Panc1 (cell line): ENCODE measurements at regions not wholly inside any gene's neighbourhood (a gene's known extent, or its start where the extent isn't known, plus 50 kb on each side); places are given as distances from the start of the nearest gene placed in this dataset.

Experiments used
- ATAC-seq: fragments of 200-7000 bp; cut with Tn5 transposase; 2 replicates; pipeline ENCODE4 v1.9.1; 2020; ENCODE audit warnings: mild to moderate bottlenecking, moderate library complexity
- BruUV-seq: library from RNA; stranded (reverse); fragments of 400-500 nt; replicated peaks from 2 replicates; lab custom pipeline; 2021; lab: Mats Ljungman, UMichigan
- CTCF ChIA-PET: fragments of 300-600 bp; sonication (Branson Sonifier 250); formaldehyde crosslinking; loops from one replicate; lab custom pipeline; 2022; ENCODE audit warnings: antibody characterized with exemption; lab: Charles Lee
- POLR2A ChIA-PET: fragments of 300-600 bp; sonication (Branson Sonifier 250); formaldehyde crosslinking; loops from one replicate; lab custom pipeline; 2022; ENCODE audit warnings: antibody characterized with exemption; lab: Charles Lee
- DNase-seq: peaks from one replicate; pipeline ENCODE4 v3.0.0-alpha.2; 2010; ENCODE audit warnings: low read depth, low spot score
- H3K27ac ChIP-seq: 2 replicates; pipeline ENCODE4 v1.5.1; 2011; ENCODE audit warnings: mild to moderate bottlenecking, low read length, inconsistent platforms
- H3K27me3 ChIP-seq: fragments of 200-500 bp; sonication (Bioruptor generic); 2 replicates; pipeline ENCODE4 v1.6.0; 2014; ENCODE audit warnings: low read length, inconsistent platforms; ENCODE audit not compliant: control insufficient read depth, insufficient read depth
- H3K36me3 ChIP-seq: fragments of 200-500 bp; sonication (Bioruptor generic); 2 replicates; pipeline ENCODE4 v1.5.1; 2014; ENCODE audit warnings: inconsistent platforms, mild to moderate bottlenecking, low read length, moderate library complexity; ENCODE audit not compliant: control insufficient read depth, insufficient read depth
- H3K4me1 ChIP-seq: 2 replicates; pipeline ENCODE4 v1.5.1; 2011; ENCODE audit warnings: inconsistent platforms, mild to moderate bottlenecking, low read length, moderate library complexity; ENCODE audit not compliant: control insufficient read depth, insufficient read depth
- H3K4me3 ChIP-seq, 2 experiments: 2 replicates each; pipeline ENCODE4 v1.5.1; 2011 to 2012; ENCODE audit warnings: low read depth in 2 of 2, low read length in 2 of 2, mild to moderate bottlenecking in 2 of 2, inconsistent platforms in 1 of 2, moderate library complexity in 1 of 2
- H3K9me3 ChIP-seq: fragments of 200-500 bp; sonication (Bioruptor generic); 2 replicates; pipeline ENCODE4 v1.5.1; 2014; ENCODE audit warnings: low read depth, mild to moderate bottlenecking, inconsistent platforms, low read length, moderate library complexity; ENCODE audit not compliant: control insufficient read depth, insufficient read depth
- POLR2AphosphoS5 ChIP-seq: IDR thresholded peaks from 2 replicates; pipeline ENCODE4 v1.6.1; 2012; ENCODE audit warnings: mild to moderate bottlenecking, low read depth, low read length, moderate library complexity
- REST ChIP-seq, 2 experiments: IDR thresholded peaks; 2 replicates each; pipeline ENCODE4 v1.6.1; 2011 to 2012; ENCODE audit warnings: low read depth in 2 of 2, control low read depth in 1 of 2, low read length in 1 of 2, mild to moderate bottlenecking in 1 of 2, moderate library complexity in 1 of 2; ENCODE audit not compliant: insufficient read depth in 1 of 2
- SIN3A ChIP-seq: IDR thresholded peaks from 2 replicates; pipeline ENCODE4 v1.6.1; 2012; ENCODE audit warnings: low read depth, mild to moderate bottlenecking, low read length, moderate library complexity, borderline replicate concordance; ENCODE audit not compliant: insufficient read depth
- TCF7L2 ChIP-seq: IDR thresholded peaks from 2 replicates; pipeline ENCODE4 v1.6.1; 2011; ENCODE audit warnings: mild to moderate bottlenecking, low read depth, low read length, inconsistent platforms
- in situ Hi-C: cut with HindIII; loops from 2 replicates; pipeline ENCODE4 v1.10.0; 2016; ENCODE audit warnings: low sequenced_read_pairs, low pct_unique_long_range_greater_than_20kb
- intact Hi-C: fragments of 100-400 bp; cut with micrococcal nuclease; formaldehyde crosslinking; loops from one replicate; pipeline ENCODE4 v1.10.0; 2022; ENCODE audit not compliant: unreplicated experiment
- TF ChIP-seq, protein P1 (sequence below): fragments of 450-650 bp; IDR thresholded peaks from 2 replicates; pipeline ENCODE4 v1.5.1; 2017; ENCODE audit warnings: mild to moderate bottlenecking

DNA sequence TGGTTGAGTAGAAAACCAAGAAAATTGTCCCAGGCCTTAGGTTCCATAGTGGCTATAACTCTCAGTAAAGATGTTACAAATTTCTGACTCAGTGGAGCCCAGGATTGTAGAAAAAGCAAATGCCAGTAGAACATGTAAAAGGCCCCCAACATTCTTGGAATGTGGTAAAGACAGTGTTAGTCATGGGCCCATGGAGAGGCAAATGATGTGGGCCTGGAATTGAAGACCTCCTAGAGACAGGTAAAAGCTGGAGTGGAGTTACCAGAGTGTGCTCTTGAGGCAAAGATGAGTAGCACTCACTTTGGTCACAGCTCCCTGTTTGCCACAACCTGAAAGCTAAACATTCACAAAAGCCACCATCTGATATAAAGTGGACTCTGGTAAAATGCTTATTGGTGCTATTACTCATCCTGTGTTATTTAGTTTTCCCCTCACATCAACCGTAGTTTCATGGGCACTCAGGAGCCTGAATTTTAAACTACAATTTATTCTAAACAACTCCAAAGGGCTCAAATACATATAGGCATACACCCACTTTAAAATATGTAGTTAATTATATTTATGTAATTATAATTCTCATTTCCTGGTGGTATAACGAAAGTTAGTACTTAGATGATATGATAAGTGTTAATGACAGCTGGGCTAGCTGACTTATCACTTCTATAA, 359.6 kb upstream of the NECTIN3 start:
- Histone ChIP-seq H3K27me3 (no peaks in the 10 kb centered on the region), H3K4me3 (no peak overlapping the region), H3K36me3 (no peaks in the 10 kb centered on the region), H3K9me3 (no peaks in the 10 kb centered on the region), H3K27ac (no peak overlapping the region), H3K4me1 (no peaks in the 10 kb centered on the region)
- POLR2A ChIA-PET, result no interaction called here
- CTCF ChIA-PET, result no interaction called here
- ATAC-seq (no peak), DNase-seq (no peak)
- intact Hi-C loops, result no loop called here
- no TSS peak for BruUV-seq
- no peak for TF ChIP-seq POLR2AphosphoS5
- TF ChIP-seq, protein P1, sequence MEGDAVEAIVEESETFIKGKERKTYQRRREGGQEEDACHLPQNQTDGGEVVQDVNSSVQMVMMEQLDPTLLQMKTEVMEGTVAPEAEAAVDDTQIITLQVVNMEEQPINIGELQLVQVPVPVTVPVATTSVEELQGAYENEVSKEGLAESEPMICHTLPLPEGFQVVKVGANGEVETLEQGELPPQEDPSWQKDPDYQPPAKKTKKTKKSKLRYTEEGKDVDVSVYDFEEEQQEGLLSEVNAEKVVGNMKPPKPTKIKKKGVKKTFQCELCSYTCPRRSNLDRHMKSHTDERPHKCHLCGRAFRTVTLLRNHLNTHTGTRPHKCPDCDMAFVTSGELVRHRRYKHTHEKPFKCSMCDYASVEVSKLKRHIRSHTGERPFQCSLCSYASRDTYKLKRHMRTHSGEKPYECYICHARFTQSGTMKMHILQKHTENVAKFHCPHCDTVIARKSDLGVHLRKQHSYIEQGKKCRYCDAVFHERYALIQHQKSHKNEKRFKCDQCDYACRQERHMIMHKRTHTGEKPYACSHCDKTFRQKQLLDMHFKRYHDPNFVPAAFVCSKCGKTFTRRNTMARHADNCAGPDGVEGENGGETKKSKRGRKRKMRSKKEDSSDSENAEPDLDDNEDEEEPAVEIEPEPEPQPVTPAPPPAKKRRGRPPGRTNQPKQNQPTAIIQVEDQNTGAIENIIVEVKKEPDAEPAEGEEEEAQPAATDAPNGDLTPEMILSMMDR, result no peak
- no peak for TF ChIP-seq REST (IDR thresholded peaks at IDR 0.05; ENCODE audit: insufficient read depth in 1 of 2, low read depth in 2 of 2, low read length in 1 of 2)
- TF ChIP-seq SIN3A, result no peak
- no peak for TF ChIP-seq TCF7L2
- in situ Hi-C loops, result no loop called here

DNA sequence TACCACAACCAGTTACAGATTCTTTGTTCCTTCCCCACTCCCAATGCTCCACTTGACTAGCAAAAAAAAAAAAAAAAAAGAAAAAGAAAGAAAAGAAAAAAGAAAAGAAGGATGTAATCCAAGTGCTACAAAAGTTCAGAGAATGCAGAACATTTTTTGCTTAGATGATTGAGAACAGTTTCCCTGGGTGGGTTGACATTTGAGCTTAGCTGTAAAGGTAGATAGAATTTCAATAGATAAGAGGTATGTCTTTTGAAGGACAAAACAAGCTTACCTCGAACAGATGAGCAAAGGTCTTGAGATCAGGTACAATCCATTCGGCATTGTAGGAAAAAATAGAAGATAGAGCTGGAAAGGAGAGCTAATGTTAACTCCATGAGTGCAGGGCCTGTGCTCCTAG, 344.6 kb upstream of the NECTIN3 start:
- in situ Hi-C loops, result no loop called here
- CTCF ChIA-PET, result no interaction called here
- no peaks in the 10 kb centered on the region for H3K36me3 ChIP-seq
- no peak overlapping the region for H3K27ac ChIP-seq
- POLR2A ChIA-PET, result no interaction called here
- intact Hi-C loops, result no loop called here
- H3K9me3 ChIP-seq, result no peaks in the 10 kb centered on the region
- TF ChIP-seq SIN3A (no peak), REST (IDR thresholded peaks at IDR 0.05; ENCODE audit: insufficient read depth in 1 of 2, low read depth in 2 of 2, low read length in 1 of 2) (no peak)
- TF ChIP-seq, protein P1, result no peak
- no TSS peak for BruUV-seq
- no peaks in the 10 kb centered on the region for H3K27me3 ChIP-seq
- DNase-seq (no peak), ATAC-seq (no peak)
- H3K4me3 ChIP-seq, result no peak overlapping the region
- H3K4me1 ChIP-seq, result no peaks in the 10 kb centered on the region
